ENCODE measurements at regions not wholly inside any gene's neighbourhood (a gene's known extent, or its start where the extent isn't known, plus 50 kb on each side); places are given as distances from the start of the nearest gene placed in this dataset.

GRCh38 chr2:22798386-22798785 is 586.6 kb upstream of the KLHL29 start:
- H3K27ac ChIP-seq (ENCODE audit: low read depth, low read length) = no peak overlapping the region
- no peaks in the 10 kb centered on the region for H3K27me3 ChIP-seq (ENCODE audit: control insufficient read depth in 3 of 3, insufficient read depth in 3 of 3, low read length in 3 of 3)
- no peaks in the 10 kb centered on the region for H3K9me3 ChIP-seq (ENCODE audit: control insufficient read depth in 3 of 3, low read length in 3 of 3)
- H3K9ac ChIP-seq (ENCODE audit: low read depth in 1 of 3, low read length in 3 of 3) = no peak overlapping the region
- no peak overlapping the region for H3K4me3 ChIP-seq (ENCODE audit: low read length in 3 of 3)
- no peaks in the 10 kb centered on the region for H3K36me3 ChIP-seq (ENCODE audit: control insufficient read depth in 3 of 3, insufficient read depth in 3 of 3, low read length in 3 of 3)
- H3K4me1 ChIP-seq (ENCODE audit: control insufficient read depth in 3 of 3, insufficient read depth in 3 of 3, low read length in 3 of 3) = no peaks in the 10 kb centered on the region

- Histone ChIP-seq H3K4me1 (ENCODE audit: control insufficient read depth in 3 of 3, insufficient read depth in 3 of 3, low read length in 3 of 3) (no peaks in the 10 kb centered on the region), H3K27me3 (ENCODE audit: control insufficient read depth in 3 of 3, insufficient read depth in 3 of 3, low read length in 3 of 3) (no peaks in the 10 kb centered on the region), H3K9ac (ENCODE audit: low read depth in 1 of 3, low read length in 3 of 3) (no peak overlapping the region), H3K36me3 (ENCODE audit: control insufficient read depth in 3 of 3, insufficient read depth in 3 of 3, low read length in 3 of 3) (no peaks in the 10 kb centered on the region), H3K27ac (ENCODE audit: low read depth, low read length) (no peak overlapping the region), H3K4me3 (ENCODE audit: low read length in 3 of 3) (no peak overlapping the region), H3K9me3 (ENCODE audit: control insufficient read depth in 3 of 3, low read length in 3 of 3) (peaks cover 0 to 2% (median 0%) of the 10 kb centered on the region in 3 donors)
Measured at GRCh38 chr2:22800412-22800811, 584.6 kb upstream of the KLHL29 start.

GRCh38 chr2:22801071-22801470 is 583.9 kb upstream of the KLHL29 start:
- H3K9me3 ChIP-seq (ENCODE audit: control insufficient read depth in 3 of 3, low read length in 3 of 3) = peaks cover 0 to 2% (median 0%) of the 10 kb centered on the region in 3 donors
- H3K9ac ChIP-seq (ENCODE audit: low read depth in 1 of 3, low read length in 3 of 3) = no peak overlapping the region
- no peaks in the 10 kb centered on the region for H3K4me1 ChIP-seq (ENCODE audit: control insufficient read depth in 3 of 3, insufficient read depth in 3 of 3, low read length in 3 of 3)
- H3K27ac ChIP-seq (ENCODE audit: low read depth, low read length) = no peak overlapping the region
- no peaks in the 10 kb centered on the region for H3K27me3 ChIP-seq (ENCODE audit: control insufficient read depth in 3 of 3, insufficient read depth in 3 of 3, low read length in 3 of 3)
- H3K36me3 ChIP-seq (ENCODE audit: control insufficient read depth in 3 of 3, insufficient read depth in 3 of 3, low read length in 3 of 3) = no peaks in the 10 kb centered on the region
- H3K4me3 ChIP-seq (ENCODE audit: low read length in 3 of 3) = no peak overlapping the region

GRCh38 chr2:22801970-22802369 is 583.0 kb upstream of the KLHL29 start:
- Histone ChIP-seq H3K36me3 (ENCODE audit: control insufficient read depth in 3 of 3, insufficient read depth in 3 of 3, low read length in 3 of 3) (no peaks in the 10 kb centered on the region), H3K9ac (ENCODE audit: low read depth in 1 of 3, low read length in 3 of 3) (no peak overlapping the region), H3K9me3 (ENCODE audit: control insufficient read depth in 3 of 3, low read length in 3 of 3) (peaks cover 0 to 2% (median 0%) of the 10 kb centered on the region in 3 donors), H3K27me3 (ENCODE audit: control insufficient read depth in 3 of 3, insufficient read depth in 3 of 3, low read length in 3 of 3) (no peaks in the 10 kb centered on the region), H3K27ac (ENCODE audit: low read depth, low read length) (no peak overlapping the region), H3K4me1 (ENCODE audit: control insufficient read depth in 3 of 3, insufficient read depth in 3 of 3, low read length in 3 of 3) (no peaks in the 10 kb centered on the region), H3K4me3 (ENCODE audit: low read length in 3 of 3) (no peak overlapping the region)

- no peaks in the 10 kb centered on the region for H3K4me1 ChIP-seq (ENCODE audit: control insufficient read depth in 3 of 3, insufficient read depth in 3 of 3, low read length in 3 of 3)
- H3K27ac ChIP-seq (ENCODE audit: low read depth, low read length) = no peak overlapping the region
- no peaks in the 10 kb centered on the region for H3K27me3 ChIP-seq (ENCODE audit: control insufficient read depth in 3 of 3, insufficient read depth in 3 of 3, low read length in 3 of 3)
- no peak overlapping the region for H3K9ac ChIP-seq (ENCODE audit: low read depth in 1 of 3, low read length in 3 of 3)
- H3K9me3 ChIP-seq (ENCODE audit: control insufficient read depth in 3 of 3, low read length in 3 of 3) = peaks cover 0 to 2% (median 0%) of the 10 kb centered on the region in 3 donors
- H3K4me3 ChIP-seq (ENCODE audit: low read length in 3 of 3) = no peak overlapping the region
- H3K36me3 ChIP-seq (ENCODE audit: control insufficient read depth in 3 of 3, insufficient read depth in 3 of 3, low read length in 3 of 3) = no peaks in the 10 kb centered on the region
Measured at GRCh38 chr2:22807872-22808271, 577.1 kb upstream of the KLHL29 start.

- Histone ChIP-seq H3K4me1 (ENCODE audit: control insufficient read depth in 3 of 3, insufficient read depth in 3 of 3, low read length in 3 of 3) (no peaks in the 10 kb centered on the region), H3K27me3 (ENCODE audit: control insufficient read depth in 3 of 3, insufficient read depth in 3 of 3, low read length in 3 of 3) (no peaks in the 10 kb centered on the region), H3K9me3 (ENCODE audit: control insufficient read depth in 3 of 3, low read length in 3 of 3) (no peaks in the 10 kb centered on the region), H3K27ac (ENCODE audit: low read depth, low read length) (no peak overlapping the region), H3K4me3 (ENCODE audit: low read length in 3 of 3) (no peak overlapping the region), H3K9ac (ENCODE audit: low read depth in 1 of 3, low read length in 3 of 3) (no peak overlapping the region), H3K36me3 (ENCODE audit: control insufficient read depth in 3 of 3, insufficient read depth in 3 of 3, low read length in 3 of 3) (no peaks in the 10 kb centered on the region)
Measured at GRCh38 chr2:22810602-22811001, 574.4 kb upstream of the KLHL29 start.

GRCh38 chr2:22812065-22812680 is 572.8 kb upstream of the KLHL29 start:
- Histone ChIP-seq H3K9ac (ENCODE audit: low read depth in 1 of 3, low read length in 3 of 3) (no peak overlapping the region), H3K4me3 (ENCODE audit: low read length in 3 of 3) (no peak overlapping the region), H3K36me3 (ENCODE audit: control insufficient read depth in 3 of 3, insufficient read depth in 3 of 3, low read length in 3 of 3) (no peaks in the 10 kb centered on the region), H3K27ac (ENCODE audit: low read depth, low read length) (no peak overlapping the region), H3K4me1 (ENCODE audit: control insufficient read depth in 3 of 3, insufficient read depth in 3 of 3, low read length in 3 of 3) (no peaks in the 10 kb centered on the region), H3K9me3 (ENCODE audit: control insufficient read depth in 3 of 3, low read length in 3 of 3) (no peaks in the 10 kb centered on the region), H3K27me3 (ENCODE audit: control insufficient read depth in 3 of 3, insufficient read depth in 3 of 3, low read length in 3 of 3) (no peaks in the 10 kb centered on the region)

- no peak overlapping the region for H3K9ac ChIP-seq (ENCODE audit: low read depth in 1 of 3, low read length in 3 of 3)
- no peaks in the 10 kb centered on the region for H3K27me3 ChIP-seq (ENCODE audit: control insufficient read depth in 3 of 3, insufficient read depth in 3 of 3, low read length in 3 of 3)
- no peak overlapping the region for H3K4me3 ChIP-seq (ENCODE audit: low read length in 3 of 3)
- no peaks in the 10 kb centered on the region for H3K9me3 ChIP-seq (ENCODE audit: control insufficient read depth in 3 of 3, low read length in 3 of 3)
- no peaks in the 10 kb centered on the region for H3K4me1 ChIP-seq (ENCODE audit: control insufficient read depth in 3 of 3, insufficient read depth in 3 of 3, low read length in 3 of 3)
- no peak overlapping the region for H3K27ac ChIP-seq (ENCODE audit: low read depth, low read length)
- H3K36me3 ChIP-seq (ENCODE audit: control insufficient read depth in 3 of 3, insufficient read depth in 3 of 3, low read length in 3 of 3) = no peaks in the 10 kb centered on the region
Measured at GRCh38 chr2:22817197-22817596, 567.8 kb upstream of the KLHL29 start.

GRCh38 chr2:22821458-22821857 is 563.5 kb upstream of the KLHL29 start:
- H3K27ac ChIP-seq (ENCODE audit: low read depth, low read length) = no peak overlapping the region

GRCh38 chr2:22822835-22823234 is 562.1 kb upstream of the KLHL29 start:
- Histone ChIP-seq H3K27ac (ENCODE audit: low read depth, low read length) (no peak overlapping the region), H3K4me3 (ENCODE audit: low read length in 3 of 3) (no peak overlapping the region), H3K36me3 (ENCODE audit: control insufficient read depth in 3 of 3, insufficient read depth in 3 of 3, low read length in 3 of 3) (no peaks in the 10 kb centered on the region), H3K9me3 (ENCODE audit: control insufficient read depth in 3 of 3, low read length in 3 of 3) (no peaks in the 10 kb centered on the region), H3K4me1 (ENCODE audit: control insufficient read depth in 3 of 3, insufficient read depth in 3 of 3, low read length in 3 of 3) (no peaks in the 10 kb centered on the region), H3K27me3 (ENCODE audit: control insufficient read depth in 3 of 3, insufficient read depth in 3 of 3, low read length in 3 of 3) (no peaks in the 10 kb centered on the region), H3K9ac (ENCODE audit: low read depth in 1 of 3, low read length in 3 of 3) (no peak overlapping the region)

More at GRCh38 chr2:22821458-22821857, 563.5 kb upstream of the KLHL29 start:
- no peaks in the 10 kb centered on the region for H3K36me3 ChIP-seq (ENCODE audit: control insufficient read depth in 3 of 3, insufficient read depth in 3 of 3, low read length in 3 of 3)
- no peaks in the 10 kb centered on the region for H3K9me3 ChIP-seq (ENCODE audit: control insufficient read depth in 3 of 3, low read length in 3 of 3)
- no peak overlapping the region for H3K4me3 ChIP-seq (ENCODE audit: low read length in 3 of 3)
- H3K9ac ChIP-seq (ENCODE audit: low read depth in 1 of 3, low read length in 3 of 3) = no peak overlapping the region
- no peaks in the 10 kb centered on the region for H3K4me1 ChIP-seq (ENCODE audit: control insufficient read depth in 3 of 3, insufficient read depth in 3 of 3, low read length in 3 of 3)
- H3K27me3 ChIP-seq (ENCODE audit: control insufficient read depth in 3 of 3, insufficient read depth in 3 of 3, low read length in 3 of 3) = no peaks in the 10 kb centered on the region
